ENCODE measurements at regions not wholly inside any gene's neighbourhood (a gene's known extent, or its start where the extent isn't known, plus 50 kb on each side); places are given as distances from the start of the nearest gene placed in this dataset.

GRCh38 chr10:123544986-123545385 is 121.2 kb upstream of the GPR26 start:
- H4K20me1 ChIP-seq (replicated peaks in 1 of 2; ENCODE audit: control insufficient read depth in 1 of 2, insufficient read depth in 2 of 2, low read length in 2 of 2): no peaks in the 10 kb centered on the region
- no peak overlapping the region for H3K9ac ChIP-seq (replicated peaks in 1 of 4; ENCODE audit: extremely low read depth in 1 of 4, low read depth in 3 of 4, low read length in 3 of 4)
- no peak overlapping the region for H4K8ac ChIP-seq (ENCODE audit: extremely low read depth, insufficient read depth, low read length)
- no peak overlapping the region for H3K4ac ChIP-seq (replicated peaks; ENCODE audit: insufficient read length, low read depth, low read length)
- no peak overlapping the region for H3K18ac ChIP-seq (ENCODE audit: extremely low read depth, low read length)
- H2AK5ac ChIP-seq (ENCODE audit: low read depth, low read length): no peak overlapping the region
- no peak overlapping the region for H3K4me3 ChIP-seq (ENCODE audit: extremely low read depth in 1 of 4, insufficient read depth in 2 of 4, low read depth in 3 of 4, low read length in 4 of 4)
- no peak overlapping the region for H4K5ac ChIP-seq (ENCODE audit: insufficient read length, low read depth, low read length)
- H3K4me2 ChIP-seq (ENCODE audit: insufficient read depth in 1 of 2, low read depth in 2 of 2, low read length in 2 of 2): no peak overlapping the region
- H3K79me2 ChIP-seq (ENCODE audit: control insufficient read depth in 1 of 2, insufficient read depth in 2 of 2, low read length in 2 of 2): no peaks in the 10 kb centered on the region
- no peak overlapping the region for H2BK5ac ChIP-seq (ENCODE audit: low read depth, low read length)
- H2BK120ac ChIP-seq (replicated peaks; ENCODE audit: low read depth, low read length): no peak overlapping the region
- H4K91ac ChIP-seq (replicated peaks; ENCODE audit: insufficient read length, low read length): no peak overlapping the region
- peaks cover 6 to 10% of the 10 kb centered on the region in 2 experiments; a peak in 2 of 4 replicates for H3K9me3 ChIP-seq (ENCODE audit: insufficient read depth in 2 of 2, low read depth in 1 of 2, low read length in 1 of 2)
- H3K4me1 ChIP-seq (replicated peaks in 1 of 4; ENCODE audit: control insufficient read depth in 3 of 4, insufficient read depth in 4 of 4, low read length in 3 of 4): peaks cover 0 to 2% (median 0%) of the 10 kb centered on the region in 4 experiments; a peak in 1 of 7 replicates
- no peaks in the 10 kb centered on the region for H3K79me1 ChIP-seq (ENCODE audit: low read depth, low read length)
- peaks cover 0 to 3% (median 0%) of the 10 kb centered on the region in 4 experiments; a peak in 1 of 8 replicates for H3K36me3 ChIP-seq (ENCODE audit: control insufficient read depth in 2 of 4, insufficient read depth in 4 of 4, low read length in 3 of 4)
- CTCF ChIA-PET (ENCODE audit: partially characterized antibody): interaction anchor here (0.7 kb wide), 1 partner anchor 321 kb away, joined by 7 read pairs; no protein-coding TSS in a partner anchor
- H3K27ac ChIP-seq (ENCODE audit: low read depth, low read length): no peak overlapping the region
- no peak overlapping the region for H3K23ac ChIP-seq (ENCODE audit: insufficient read length)
- no peak overlapping the region for H2BK12ac ChIP-seq (ENCODE audit: low read depth, low read length)
- peak in 1 of 2 experiments; percentile 23 for DNase-seq (ENCODE audit: low read depth in 1 of 2, low spot score in 2 of 2)
- POLR2A ChIA-PET (ENCODE audit: partially characterized antibody): interaction anchor here (0.6 kb wide), 1 partner anchor 390 kb away, joined by 4 read pairs; no protein-coding TSS in a partner anchor
- no peaks in the 10 kb centered on the region for H3K23me2 ChIP-seq (ENCODE audit: low read depth, low read length)
- TF ChIP-seq MAX (IDR thresholded peaks at IDR 0.05): peak; percentile 19; the same call in 1 of the 2 replicates
- TF ChIP-seq CREB1 (IDR thresholded peaks at IDR 0.05): no peak
- H3K14ac ChIP-seq (ENCODE audit: insufficient read length): no peak overlapping the region
- H3K56ac ChIP-seq (replicated peaks; ENCODE audit: insufficient read length, low read depth, low read length): no peak overlapping the region
- 74% methylated on average over 3 of the region's 3 CpGs; no CpG with 5 or more reads in 1 of the 2 experiments for WGBS, 2 experiments (ENCODE audit: extremely low coverage in 1 of 2, insufficient coverage in 1 of 2, insufficient read length in 1 of 2, insufficient replicate concordance in 2 of 2, low coverage in 1 of 2, low lambda C conversion rate in 2 of 2, missing lambda C conversion rate in 1 of 2)
- FAIRE-seq: no peak
- no peak overlapping the region for H2AFZ ChIP-seq (ENCODE audit: low read length)
- H2BK20ac ChIP-seq (ENCODE audit: low read length): no peak overlapping the region
- H3K27me3 ChIP-seq (replicated peaks in 1 of 4; ENCODE audit: control insufficient read depth in 3 of 4, extremely low read depth in 1 of 4, insufficient read depth in 3 of 4, low read length in 3 of 4): no peaks in the 10 kb centered on the region; a peak in 1 of 7 replicates
- H2BK15ac ChIP-seq (ENCODE audit: low read length): no peak overlapping the region

All from H1 (cell line).